A673 (cell line): ENCODE measurements at regions not wholly inside any gene's neighbourhood (a gene's known extent, or its start where the extent isn't known, plus 50 kb on each side); places are given as distances from the start of the nearest gene placed in this dataset.

Experiments
- BruUV-seq: library from RNA; stranded (reverse); fragments of 400-500 nt; replicated peaks from 2 replicates; lab custom pipeline; 2021; lab: Mats Ljungman, UMichigan
- CTCF ChIA-PET: fragments of 300-600 bp; sonication (Branson Sonifier 250); formaldehyde crosslinking; loops from one replicate; lab custom pipeline; 2022; ENCODE audit warnings: antibody characterized with exemption; lab: Charles Lee
- POLR2A ChIA-PET: fragments of 300-600 bp; sonication (Branson Sonifier 250); formaldehyde crosslinking; loops from one replicate; lab custom pipeline; 2022; ENCODE audit warnings: antibody characterized with exemption; ENCODE audit not compliant: low non-redundant PET; lab: Charles Lee
- DNase-seq: peaks from one replicate; pipeline ENCODE4 v3.0.0-alpha.2; 2015; ENCODE audit warnings: low spot score
- H3K27ac ChIP-seq: fragments of 200-600 bp; sonication (generic); 2 replicates; pipeline ENCODE4 v1.5.1; 2016; ENCODE audit warnings: mixed run types, low read depth, mild to moderate bottlenecking, mixed read lengths, antibody characterized with exemption, low read length; ENCODE audit not compliant: poor library complexity, severe bottlenecking
- H3K27me3 ChIP-seq: fragments of 200-600 bp; sonication (generic); replicated peaks from 2 replicates; pipeline ENCODE4 v1.6.1; 2017; ENCODE audit warnings: mixed run types, low read depth, mild to moderate bottlenecking, mixed read lengths, antibody characterized with exemption, low read length; ENCODE audit not compliant: insufficient read depth, poor library complexity
- H3K36me3 ChIP-seq: fragments of 200-600 bp; sonication (generic); 2 replicates; pipeline ENCODE4 v1.6.1; 2016; ENCODE audit warnings: mixed run types, mild to moderate bottlenecking, mixed read lengths, antibody characterized with exemption, low read length; ENCODE audit not compliant: insufficient read depth, poor library complexity, severe bottlenecking
- H3K4me1 ChIP-seq: fragments of 200-600 bp; sonication (generic); 2 replicates; pipeline ENCODE4 v1.6.1; 2017; ENCODE audit warnings: mixed run types, mild to moderate bottlenecking, mixed read lengths, antibody characterized with exemption, low read length; ENCODE audit not compliant: insufficient read depth, poor library complexity, severe bottlenecking
- H3K4me3 ChIP-seq: fragments of 200-600 bp; sonication (generic); 2 replicates; pipeline ENCODE4 v1.5.1; 2016; ENCODE audit warnings: low read depth, mixed run types, mild to moderate bottlenecking, mixed read lengths, low read length; ENCODE audit not compliant: poor library complexity, severe bottlenecking
- H3K9me3 ChIP-seq: fragments of 200-600 bp; sonication (generic); 2 replicates; pipeline ENCODE4 v1.6.1; 2016; ENCODE audit warnings: mixed run types, low read depth, mild to moderate bottlenecking, mixed read lengths, antibody characterized with exemption, low read length; ENCODE audit not compliant: poor library complexity, severe bottlenecking
- EZH2 ChIP-seq: fragments of 200-600 bp; sonication (generic); IDR thresholded peaks from 2 replicates; pipeline ENCODE4 v1.6.1; 2017; ENCODE audit warnings: borderline replicate concordance, low read depth, mild to moderate bottlenecking, mixed read lengths, antibody characterized with exemption, low read length; ENCODE audit not compliant: poor library complexity, severe bottlenecking
- intact Hi-C: fragments of 100-400 bp; cut with micrococcal nuclease; formaldehyde crosslinking; loops from one replicate; pipeline ENCODE4 v1.10.0; 2022; ENCODE audit not compliant: unreplicated experiment
- TF ChIP-seq, protein P1 (sequence below): fragments of 300-800, 200-600 bp; sonication (generic); conservative IDR thresholded peaks from 2 replicates; pipeline ENCODE4 v1.5.1; 2017; ENCODE audit warnings: low read depth, mild to moderate bottlenecking, antibody characterized with exemption, low read length, moderate library complexity, mixed read lengths

DNA sequence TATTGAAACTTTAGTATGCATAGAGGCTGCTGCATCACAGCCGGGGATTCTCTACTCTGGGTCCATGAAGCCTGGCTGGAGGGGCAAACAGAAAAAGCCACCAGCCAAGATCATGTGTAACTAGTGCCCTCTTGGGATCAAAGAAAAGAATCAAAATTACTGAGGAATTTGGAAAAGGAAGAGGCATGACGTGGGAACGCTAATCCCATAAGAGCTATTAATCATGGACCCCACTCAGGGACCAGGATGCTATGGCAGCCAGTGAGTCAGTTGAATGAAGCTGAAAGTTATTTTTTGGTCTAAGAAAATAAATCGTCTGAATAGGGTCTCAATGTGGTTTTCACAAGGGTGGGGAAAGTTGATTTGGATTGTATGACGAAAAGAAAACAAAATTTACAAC is 1165.1 kb downstream of the ROBO2 start:
- Histone ChIP-seq H3K27ac (no peak overlapping the region), H3K27me3 (no peaks in the 10 kb centered on the region), H3K36me3 (no peaks in the 10 kb centered on the region), H3K9me3 (no peaks in the 10 kb centered on the region), H3K4me3 (no peak overlapping the region), H3K4me1 (peaks cover 5% of the 10 kb centered on the region)
- peak; percentile 85 for DNase-seq
- intact Hi-C loops = loop anchor here (5.0 to 10.0 kb wide), 2 partner anchors 292 to 440 kb away; no protein-coding TSS in a partner anchor
- POLR2A ChIA-PET = no interaction called here
- BruUV-seq = no TSS peak
- CTCF ChIA-PET = no interaction called here
- TF ChIP-seq, protein P1, sequence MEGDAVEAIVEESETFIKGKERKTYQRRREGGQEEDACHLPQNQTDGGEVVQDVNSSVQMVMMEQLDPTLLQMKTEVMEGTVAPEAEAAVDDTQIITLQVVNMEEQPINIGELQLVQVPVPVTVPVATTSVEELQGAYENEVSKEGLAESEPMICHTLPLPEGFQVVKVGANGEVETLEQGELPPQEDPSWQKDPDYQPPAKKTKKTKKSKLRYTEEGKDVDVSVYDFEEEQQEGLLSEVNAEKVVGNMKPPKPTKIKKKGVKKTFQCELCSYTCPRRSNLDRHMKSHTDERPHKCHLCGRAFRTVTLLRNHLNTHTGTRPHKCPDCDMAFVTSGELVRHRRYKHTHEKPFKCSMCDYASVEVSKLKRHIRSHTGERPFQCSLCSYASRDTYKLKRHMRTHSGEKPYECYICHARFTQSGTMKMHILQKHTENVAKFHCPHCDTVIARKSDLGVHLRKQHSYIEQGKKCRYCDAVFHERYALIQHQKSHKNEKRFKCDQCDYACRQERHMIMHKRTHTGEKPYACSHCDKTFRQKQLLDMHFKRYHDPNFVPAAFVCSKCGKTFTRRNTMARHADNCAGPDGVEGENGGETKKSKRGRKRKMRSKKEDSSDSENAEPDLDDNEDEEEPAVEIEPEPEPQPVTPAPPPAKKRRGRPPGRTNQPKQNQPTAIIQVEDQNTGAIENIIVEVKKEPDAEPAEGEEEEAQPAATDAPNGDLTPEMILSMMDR = peak; percentile 44; the same call in 1 of the 2 replicates
- no peak for TF ChIP-seq EZH2

DNA sequence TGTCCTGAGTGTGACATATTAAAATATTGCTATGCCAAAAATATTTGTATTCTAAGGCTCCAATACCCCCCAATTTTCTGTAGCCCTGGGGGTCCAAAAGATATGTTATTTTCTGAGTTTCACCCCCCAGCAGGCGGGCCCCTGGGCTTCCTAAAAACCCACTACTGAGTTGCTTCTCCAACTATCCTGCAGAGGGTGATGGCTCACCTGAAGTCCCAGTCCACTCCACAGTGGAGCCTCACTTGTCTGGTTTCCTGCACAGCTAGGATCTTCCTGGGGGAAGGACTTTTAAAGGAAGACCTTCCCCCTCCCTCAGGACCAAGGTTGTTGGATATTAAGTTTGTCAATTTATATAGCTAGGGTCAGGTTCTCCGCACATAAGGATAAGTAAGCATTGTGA is 1181.4 kb downstream of the ROBO2 start:
- no peak for TF ChIP-seq EZH2
- TF ChIP-seq, protein P1 = no peak
- H3K9me3 ChIP-seq = no peaks in the 10 kb centered on the region
- no peaks in the 10 kb centered on the region for H3K4me1 ChIP-seq
- intact Hi-C loops = loop anchor here (5.0 kb wide), 1 partner anchor 426 kb away; no protein-coding TSS in a partner anchor
- BruUV-seq = no TSS peak
- ChIA-PET POLR2A (no interaction called here), CTCF (interaction anchor here (0.7 kb wide), 1 partner anchor 425 kb away, joined by 3 read pairs; no protein-coding TSS in a partner anchor)
- H3K27ac ChIP-seq = no peak overlapping the region
- no peaks in the 10 kb centered on the region for H3K27me3 ChIP-seq
- H3K4me3 ChIP-seq = no peak overlapping the region
- DNase-seq = no peak
- H3K36me3 ChIP-seq = no peaks in the 10 kb centered on the region

DNA sequence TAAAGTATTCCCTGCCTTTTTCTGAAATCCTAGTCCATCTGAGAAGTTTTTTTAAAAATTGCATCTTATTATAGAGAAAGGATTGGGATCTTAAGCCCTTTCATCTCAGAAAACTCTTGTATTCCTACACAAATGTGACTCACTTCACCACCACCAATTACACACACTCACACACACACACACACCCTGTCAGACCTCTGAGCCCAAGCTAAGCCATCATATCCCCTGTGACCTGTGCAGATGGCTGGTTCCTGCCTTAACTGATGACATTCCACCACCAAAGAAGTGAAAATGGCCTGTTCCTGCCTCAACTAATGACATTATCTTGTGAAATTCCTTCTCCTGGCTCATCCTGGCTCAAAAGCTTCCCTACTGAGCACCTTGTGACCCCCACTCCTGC is 1181.9 kb downstream of the ROBO2 start:
- no peak for TF ChIP-seq EZH2
- TF ChIP-seq, protein P1 = no peak
- Histone ChIP-seq H3K4me3 (no peak overlapping the region), H3K4me1 (no peaks in the 10 kb centered on the region), H3K27me3 (no peaks in the 10 kb centered on the region), H3K9me3 (no peaks in the 10 kb centered on the region), H3K36me3 (no peaks in the 10 kb centered on the region), H3K27ac (no peak overlapping the region)
- CTCF ChIA-PET = no interaction called here
- DNase-seq = no peak
- intact Hi-C loops = loop anchor here (5.0 kb wide), 1 partner anchor 426 kb away; no protein-coding TSS in a partner anchor
- POLR2A ChIA-PET = no interaction called here
- BruUV-seq = no TSS peak
